Fibroblast of lung (primary cell): ENCODE measurements at regions not wholly inside any gene's neighbourhood (a gene's known extent, or its start where the extent isn't known, plus 50 kb on each side); places are given as distances from the start of the nearest gene placed in this dataset.

Source experiments
- DNase-seq, 2 donors: peaks; one replicate each; pipeline versions ENCODE4 v3.0.0 to v3.0.0-alpha.2; 2010; ENCODE audit warnings: low read depth in 2 of 2
- H2AFZ ChIP-seq: 2 replicates; pipeline ENCODE4 v1.5.1; 2012; ENCODE audit warnings: low read length, control low read depth, inconsistent platforms
- H3K27ac ChIP-seq: 2 replicates; pipeline ENCODE4 v1.5.1; 2011; ENCODE audit warnings: low read length, control low read depth; ENCODE audit not compliant: insufficient read depth
- H3K27me3 ChIP-seq: 2 replicates; pipeline ENCODE4 v1.5.1; 2011; ENCODE audit warnings: mild to moderate bottlenecking, low read length; ENCODE audit not compliant: control insufficient read depth, insufficient read depth
- H3K36me3 ChIP-seq: 2 replicates; pipeline ENCODE4 v1.5.1; 2011; ENCODE audit warnings: low read length; ENCODE audit not compliant: control insufficient read depth, insufficient read depth
- H3K4me1 ChIP-seq: 2 replicates; pipeline ENCODE4 v1.5.1; 2011; ENCODE audit warnings: low read length; ENCODE audit not compliant: control insufficient read depth, insufficient read depth; ENCODE audit errors: extremely low read depth
- H3K4me2 ChIP-seq: 2 replicates; pipeline ENCODE4 v1.5.1; 2011; ENCODE audit warnings: low read length, control low read depth; ENCODE audit not compliant: insufficient read depth; ENCODE audit errors: extremely low read depth
- H3K4me3 ChIP-seq, 4 experiments: fragments of 200-600 bp in 1 of 4; sonication (generic) in 1 of 4; replicated peaks in 1 of 4; 2 replicates each; pipeline ENCODE4 v1.5.1; 2011 to 2016; ENCODE audit warnings: low read length in 4 of 4, low read depth in 3 of 4, mild to moderate bottlenecking in 3 of 4, control low read depth in 2 of 4, inconsistent platforms in 1 of 4, mixed read lengths in 1 of 4; ENCODE audit not compliant: insufficient read depth in 1 of 4; ENCODE audit errors: control extremely low read depth in 1 of 4
- H3K79me2 ChIP-seq: 2 replicates; pipeline ENCODE4 v1.5.1; 2012; ENCODE audit warnings: mild to moderate bottlenecking, low read length, inconsistent platforms; ENCODE audit not compliant: control insufficient read depth, insufficient read depth
- H3K9ac ChIP-seq: 2 replicates; pipeline ENCODE4 v1.5.1; 2011; ENCODE audit warnings: mild to moderate bottlenecking, low read length, control low read depth; ENCODE audit not compliant: insufficient read depth
- H3K9me3 ChIP-seq: 2 replicates; pipeline ENCODE4 v1.5.1; 2012; ENCODE audit warnings: low read depth, low read length; ENCODE audit not compliant: control insufficient read depth, insufficient read depth
- H4K20me1 ChIP-seq: 2 replicates; pipeline ENCODE4 v1.5.1; 2011; ENCODE audit warnings: low read length; ENCODE audit not compliant: control insufficient read depth, insufficient read depth; ENCODE audit errors: extremely low read depth
- EZH2 ChIP-seq: IDR thresholded peaks from 2 replicates; pipeline ENCODE4 v1.5.1; 2012; ENCODE audit warnings: low read length, control low read depth, mild to moderate bottlenecking; ENCODE audit errors: missing control alignments
- TF ChIP-seq, protein P1 (sequence below), 2 donors: IDR thresholded peaks in 1 of 2; conservative IDR thresholded peaks in 1 of 2; 1 replicate in 1 of 2; 2 replicates in 1 of 2; pipeline ENCODE4 v1.5.1; 2011 to 2012; ENCODE audit warnings: low read length in 2 of 2, control low read depth in 1 of 2, inconsistent platforms in 1 of 2, low read depth in 1 of 2, mild to moderate bottlenecking in 1 of 2

DNA sequence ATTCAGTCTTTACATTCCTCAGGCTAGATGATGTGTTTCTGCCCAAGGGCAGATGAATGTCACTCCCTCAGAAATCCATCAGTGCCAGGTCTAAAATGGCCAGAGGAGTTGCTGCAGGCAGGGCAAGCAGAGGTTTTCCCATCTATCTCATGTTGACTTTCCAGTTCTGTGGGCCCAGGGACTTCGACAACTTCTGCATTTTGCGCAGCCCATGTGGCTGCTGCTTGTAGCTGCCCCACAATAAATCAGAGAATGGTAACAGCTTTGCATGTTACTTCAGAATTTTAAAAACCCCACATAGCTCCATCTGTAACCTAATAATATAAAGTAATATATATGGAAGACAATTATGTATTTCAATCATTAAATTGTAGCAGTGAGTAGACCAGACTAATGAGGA, 1367.7 kb upstream of the AGA start:
- Histone ChIP-seq H3K36me3 (no peaks in the 10 kb centered on the region), H3K4me3 (no peak overlapping the region), H3K9ac (no peak overlapping the region), H3K27me3 (no peaks in the 10 kb centered on the region), H3K27ac (no peak overlapping the region), H3K9me3 (no peaks in the 10 kb centered on the region), H2AFZ (no peak overlapping the region), H4K20me1 (no peaks in the 10 kb centered on the region), H3K79me2 (no peaks in the 10 kb centered on the region), H3K4me1 (no peaks in the 10 kb centered on the region), H3K4me2 (no peak overlapping the region)
- TF ChIP-seq, protein P1, sequence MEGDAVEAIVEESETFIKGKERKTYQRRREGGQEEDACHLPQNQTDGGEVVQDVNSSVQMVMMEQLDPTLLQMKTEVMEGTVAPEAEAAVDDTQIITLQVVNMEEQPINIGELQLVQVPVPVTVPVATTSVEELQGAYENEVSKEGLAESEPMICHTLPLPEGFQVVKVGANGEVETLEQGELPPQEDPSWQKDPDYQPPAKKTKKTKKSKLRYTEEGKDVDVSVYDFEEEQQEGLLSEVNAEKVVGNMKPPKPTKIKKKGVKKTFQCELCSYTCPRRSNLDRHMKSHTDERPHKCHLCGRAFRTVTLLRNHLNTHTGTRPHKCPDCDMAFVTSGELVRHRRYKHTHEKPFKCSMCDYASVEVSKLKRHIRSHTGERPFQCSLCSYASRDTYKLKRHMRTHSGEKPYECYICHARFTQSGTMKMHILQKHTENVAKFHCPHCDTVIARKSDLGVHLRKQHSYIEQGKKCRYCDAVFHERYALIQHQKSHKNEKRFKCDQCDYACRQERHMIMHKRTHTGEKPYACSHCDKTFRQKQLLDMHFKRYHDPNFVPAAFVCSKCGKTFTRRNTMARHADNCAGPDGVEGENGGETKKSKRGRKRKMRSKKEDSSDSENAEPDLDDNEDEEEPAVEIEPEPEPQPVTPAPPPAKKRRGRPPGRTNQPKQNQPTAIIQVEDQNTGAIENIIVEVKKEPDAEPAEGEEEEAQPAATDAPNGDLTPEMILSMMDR (conservative IDR thresholded peaks at IDR 0.05 in 1 of 2, IDR thresholded peaks at IDR 0.05 in 1 of 2; ENCODE audit: low read depth in 1 of 2, low read length in 2 of 2) = no peak
- no peak for TF ChIP-seq EZH2
- DNase-seq = no peak

- peak in 1 of 2 donors; percentile 0 for DNase-seq
Measured at GRCh38 chr4:178811356-178811755, 1369.1 kb upstream of the AGA start.

DNA sequence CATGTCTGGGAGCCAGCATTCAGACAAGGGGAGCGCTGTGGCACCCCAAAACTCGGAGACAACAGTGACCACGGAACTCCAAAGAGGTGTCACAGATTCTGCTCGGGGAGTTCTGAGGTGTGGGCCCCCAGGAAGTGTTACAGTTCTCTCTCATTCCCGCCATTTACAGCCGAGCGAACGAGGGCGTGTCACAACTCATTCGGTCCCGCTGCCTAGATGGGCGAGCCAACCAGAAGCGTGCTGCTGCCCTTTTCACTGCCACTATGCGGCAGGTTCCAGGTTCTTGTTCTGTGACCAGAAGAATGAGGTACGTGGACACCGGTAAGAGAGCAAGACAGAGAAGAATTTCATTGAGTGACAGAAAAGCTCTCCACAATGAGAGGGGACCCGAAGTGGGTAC, 1370.6 kb upstream of the AGA start:
- Histone ChIP-seq H3K4me1 (no peaks in the 10 kb centered on the region), H4K20me1 (no peaks in the 10 kb centered on the region), H3K27me3 (no peaks in the 10 kb centered on the region), H3K79me2 (no peaks in the 10 kb centered on the region), H3K4me2 (no peak overlapping the region), H3K9ac (no peak overlapping the region), H3K4me3 (no peak overlapping the region), H3K36me3 (no peaks in the 10 kb centered on the region), H3K9me3 (no peaks in the 10 kb centered on the region), H2AFZ (no peak overlapping the region), H3K27ac (no peak overlapping the region)
- DNase-seq = no peak
- TF ChIP-seq, protein P1 (conservative IDR thresholded peaks at IDR 0.05 in 1 of 2, IDR thresholded peaks at IDR 0.05 in 1 of 2; ENCODE audit: low read depth in 1 of 2, low read length in 2 of 2) = no peak
- TF ChIP-seq EZH2 = no peak

More at GRCh38 chr4:178811356-178811755, 1369.1 kb upstream of the AGA start:
- H3K9ac ChIP-seq = no peak overlapping the region
- H4K20me1 ChIP-seq = no peaks in the 10 kb centered on the region
- H3K27ac ChIP-seq = no peak overlapping the region
- TF ChIP-seq, protein P1 (conservative IDR thresholded peaks at IDR 0.05 in 1 of 2, IDR thresholded peaks at IDR 0.05 in 1 of 2; ENCODE audit: low read depth in 1 of 2, low read length in 2 of 2) = no peak
- no peak for TF ChIP-seq EZH2
- H3K27me3 ChIP-seq = no peaks in the 10 kb centered on the region
- no peak overlapping the region for H2AFZ ChIP-seq
- no peaks in the 10 kb centered on the region for H3K9me3 ChIP-seq
- H3K4me1 ChIP-seq = no peaks in the 10 kb centered on the region
- no peaks in the 10 kb centered on the region for H3K79me2 ChIP-seq
- H3K36me3 ChIP-seq = no peaks in the 10 kb centered on the region
- H3K4me3 ChIP-seq = no peak overlapping the region
- H3K4me2 ChIP-seq = no peak overlapping the region
